ENCODE measurements at regions not wholly inside any gene's neighbourhood (a gene's known extent, or its start where the extent isn't known, plus 50 kb on each side); places are given as distances from the start of the nearest gene placed in this dataset.

DNA sequence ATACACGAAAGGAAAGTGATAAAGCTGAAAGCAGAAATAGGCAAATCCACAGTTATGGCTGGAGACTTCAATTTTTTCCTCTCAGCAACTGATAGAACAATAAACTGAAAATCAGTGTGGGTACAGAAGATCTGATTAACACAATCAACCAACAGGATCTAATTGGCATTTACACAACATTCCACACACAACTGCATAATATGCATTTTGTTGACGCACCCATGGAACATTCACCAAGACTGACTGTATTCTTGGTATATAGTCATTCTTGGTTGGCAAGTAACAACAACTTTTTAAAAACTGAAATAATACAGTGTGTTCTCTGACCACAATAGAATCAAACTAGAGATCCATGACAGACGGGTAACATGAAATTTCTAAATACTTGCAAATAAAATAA, 218.7 kb upstream of the S1PR3 start:
- H3K27ac ChIP-seq = no peak overlapping the region
- TF ChIP-seq ZFX (IDR thresholded peaks at IDR 0.05; ENCODE audit: borderline replicate concordance) = no peak

GRCh38 chr9:88773126-88773525, 218.1 kb upstream of the S1PR3 start:
- TF ChIP-seq ZFX (IDR thresholded peaks at IDR 0.05; ENCODE audit: borderline replicate concordance) = no peak
- TF ChIP-seq, protein P1, sequence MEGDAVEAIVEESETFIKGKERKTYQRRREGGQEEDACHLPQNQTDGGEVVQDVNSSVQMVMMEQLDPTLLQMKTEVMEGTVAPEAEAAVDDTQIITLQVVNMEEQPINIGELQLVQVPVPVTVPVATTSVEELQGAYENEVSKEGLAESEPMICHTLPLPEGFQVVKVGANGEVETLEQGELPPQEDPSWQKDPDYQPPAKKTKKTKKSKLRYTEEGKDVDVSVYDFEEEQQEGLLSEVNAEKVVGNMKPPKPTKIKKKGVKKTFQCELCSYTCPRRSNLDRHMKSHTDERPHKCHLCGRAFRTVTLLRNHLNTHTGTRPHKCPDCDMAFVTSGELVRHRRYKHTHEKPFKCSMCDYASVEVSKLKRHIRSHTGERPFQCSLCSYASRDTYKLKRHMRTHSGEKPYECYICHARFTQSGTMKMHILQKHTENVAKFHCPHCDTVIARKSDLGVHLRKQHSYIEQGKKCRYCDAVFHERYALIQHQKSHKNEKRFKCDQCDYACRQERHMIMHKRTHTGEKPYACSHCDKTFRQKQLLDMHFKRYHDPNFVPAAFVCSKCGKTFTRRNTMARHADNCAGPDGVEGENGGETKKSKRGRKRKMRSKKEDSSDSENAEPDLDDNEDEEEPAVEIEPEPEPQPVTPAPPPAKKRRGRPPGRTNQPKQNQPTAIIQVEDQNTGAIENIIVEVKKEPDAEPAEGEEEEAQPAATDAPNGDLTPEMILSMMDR (IDR thresholded peaks at IDR 0.05) = no peak
- no peak overlapping the region for H3K27ac ChIP-seq

DNA sequence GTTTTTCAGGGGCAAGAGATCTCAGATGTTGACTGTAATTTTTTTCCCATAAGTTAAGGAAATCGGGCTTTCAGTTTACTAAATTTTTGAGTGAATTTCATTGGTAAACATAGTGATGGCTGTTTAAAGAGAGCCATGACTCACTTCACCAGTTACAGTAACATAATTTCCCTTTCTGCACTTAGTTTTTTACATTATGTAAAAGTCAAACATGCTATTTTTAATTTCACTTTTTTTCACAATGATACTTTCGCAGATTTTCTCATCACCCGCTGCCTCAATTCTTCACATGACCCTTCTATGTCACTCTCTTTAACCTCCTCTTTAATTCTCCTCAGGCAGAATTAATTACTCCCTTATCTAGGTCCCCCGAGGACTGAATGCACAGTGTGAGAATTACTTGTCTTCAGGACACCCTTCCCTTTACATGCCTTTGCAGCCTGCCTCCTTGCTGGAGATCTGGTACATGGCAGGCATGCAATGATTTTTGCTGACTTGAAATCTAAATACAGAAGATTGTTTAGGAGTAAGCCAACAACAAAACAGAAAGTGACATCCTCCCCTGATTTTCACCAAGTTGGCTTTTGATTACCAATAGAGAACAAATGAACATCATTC, 217.5 kb upstream of the S1PR3 start:
- TF ChIP-seq ZFX (IDR thresholded peaks at IDR 0.05; ENCODE audit: borderline replicate concordance) = no peak
- TF ChIP-seq, protein P1 (IDR thresholded peaks at IDR 0.05) = no peak
- H3K27ac ChIP-seq = no peak overlapping the region

DNA sequence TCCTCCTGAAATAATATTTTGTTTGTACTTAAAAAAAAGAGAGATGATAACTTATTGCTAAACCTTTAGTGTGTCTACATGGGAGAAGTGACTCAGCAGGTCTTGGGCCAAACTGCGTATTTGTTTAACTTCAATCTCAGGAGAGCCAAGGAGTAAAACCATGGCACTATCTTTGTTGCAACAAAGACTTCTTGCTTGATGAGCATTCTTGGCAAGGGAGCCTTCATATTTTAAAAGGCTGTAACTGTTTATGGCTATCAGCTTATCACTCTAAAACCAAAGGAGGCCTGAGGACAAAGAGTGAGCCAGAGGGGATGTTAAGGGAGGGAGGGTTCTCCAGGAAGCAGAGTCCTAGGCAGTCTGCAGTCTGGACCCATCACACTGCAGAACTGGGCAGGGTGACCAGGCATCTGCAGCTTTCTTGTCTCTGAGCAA, 216.2 kb upstream of the S1PR3 start:
- H3K27ac ChIP-seq = peak overlapping the region; percentile 10; the same call in 1 of the 2 replicates

GRCh38 chr9:88775559-88775958, 215.7 kb upstream of the S1PR3 start:
- peak overlapping the region; percentile 10; the same call in 1 of the 2 replicates for H3K27ac ChIP-seq

More for the DNA sequence above, 216.2 kb upstream of the S1PR3 start:
- TF ChIP-seq, protein P1 (IDR thresholded peaks at IDR 0.05) = no peak
- no peak for TF ChIP-seq ZFX (IDR thresholded peaks at IDR 0.05; ENCODE audit: borderline replicate concordance)

GRCh38 chr9:88775966-88776365, 215.3 kb upstream of the S1PR3 start:
- no peak overlapping the region for H3K27ac ChIP-seq
- TF ChIP-seq ZFX (IDR thresholded peaks at IDR 0.05; ENCODE audit: borderline replicate concordance) = no peak
- TF ChIP-seq, protein P1 (IDR thresholded peaks at IDR 0.05) = no peak

More at GRCh38 chr9:88775559-88775958, 215.7 kb upstream of the S1PR3 start:
- TF ChIP-seq, protein P1 (IDR thresholded peaks at IDR 0.05) = no peak
- TF ChIP-seq ZFX (IDR thresholded peaks at IDR 0.05; ENCODE audit: borderline replicate concordance) = no peak

- TF ChIP-seq, protein P1 (IDR thresholded peaks at IDR 0.05) = no peak
- TF ChIP-seq ZFX (IDR thresholded peaks at IDR 0.05; ENCODE audit: borderline replicate concordance) = no peak
- H3K27ac ChIP-seq = no peak overlapping the region
These were observed 214.4 kb upstream of the S1PR3 start for GRCh38 chr9:88776717-88777497.

Data from 22Rv1 (cell line).